Head of caudate nucleus (tissue), 42 donors: ENCODE measurements at regions not wholly inside any gene's neighbourhood (a gene's known extent, or its start where the extent isn't known, plus 50 kb on each side); places are given as distances from the start of the nearest gene placed in this dataset.

Experiments used
- DNase-seq, 42 donors: peaks; one replicate each; pipeline versions ENCODE4 v3.0.0 to v3.0.0-alpha.2; 2020 to 2021; ENCODE audit warnings: mixed read lengths in 7 of 42
- intact Hi-C: fragments of 100-400 bp; cut with DNase I; formaldehyde crosslinking; loops from one replicate; pipeline ENCODE4 v1.15.0; 2022

GRCh38 chr5:41574391-41574790, 64.0 kb upstream of the PLCXD3 start:
- DNase-seq = peak in 34 of 42 donors; percentile 3 to 82 (median 38)
- intact Hi-C loops = no loop called here
